ENCODE measurements at regions not wholly inside any gene's neighbourhood (a gene's known extent, or its start where the extent isn't known, plus 50 kb on each side); places are given as distances from the start of the nearest gene placed in this dataset.

- TF ChIP-seq, protein P1, sequence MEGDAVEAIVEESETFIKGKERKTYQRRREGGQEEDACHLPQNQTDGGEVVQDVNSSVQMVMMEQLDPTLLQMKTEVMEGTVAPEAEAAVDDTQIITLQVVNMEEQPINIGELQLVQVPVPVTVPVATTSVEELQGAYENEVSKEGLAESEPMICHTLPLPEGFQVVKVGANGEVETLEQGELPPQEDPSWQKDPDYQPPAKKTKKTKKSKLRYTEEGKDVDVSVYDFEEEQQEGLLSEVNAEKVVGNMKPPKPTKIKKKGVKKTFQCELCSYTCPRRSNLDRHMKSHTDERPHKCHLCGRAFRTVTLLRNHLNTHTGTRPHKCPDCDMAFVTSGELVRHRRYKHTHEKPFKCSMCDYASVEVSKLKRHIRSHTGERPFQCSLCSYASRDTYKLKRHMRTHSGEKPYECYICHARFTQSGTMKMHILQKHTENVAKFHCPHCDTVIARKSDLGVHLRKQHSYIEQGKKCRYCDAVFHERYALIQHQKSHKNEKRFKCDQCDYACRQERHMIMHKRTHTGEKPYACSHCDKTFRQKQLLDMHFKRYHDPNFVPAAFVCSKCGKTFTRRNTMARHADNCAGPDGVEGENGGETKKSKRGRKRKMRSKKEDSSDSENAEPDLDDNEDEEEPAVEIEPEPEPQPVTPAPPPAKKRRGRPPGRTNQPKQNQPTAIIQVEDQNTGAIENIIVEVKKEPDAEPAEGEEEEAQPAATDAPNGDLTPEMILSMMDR (IDR thresholded peaks at IDR 0.05): no peak
- TF ChIP-seq ZFX (IDR thresholded peaks at IDR 0.05; ENCODE audit: borderline replicate concordance): no peak
These were observed 92.3 kb upstream of the CARMIL1 start for GRCh38 chr6:25186919-25187318.
